ENCODE measurements at regions not wholly inside any gene's neighbourhood (a gene's known extent, or its start where the extent isn't known, plus 50 kb on each side); places are given as distances from the start of the nearest gene placed in this dataset.

GRCh38 chr15:87805117-87805820 is 451.3 kb downstream of the NTRK3 start:
- Histone ChIP-seq H3K4me1 (ENCODE audit: insufficient read depth) (no peaks in the 10 kb centered on the region), H3K4me3 (ENCODE audit: low read depth, low read length) (no peak overlapping the region), H3K36me3 (ENCODE audit: insufficient read depth) (no peaks in the 10 kb centered on the region), H3K27ac (ENCODE audit: low read depth) (no peak overlapping the region)
- DNase-seq (ENCODE audit: extremely low spot score): no peak
- WGBS: 51% methylated on average over 4 of the region's 4 CpGs

DNA sequence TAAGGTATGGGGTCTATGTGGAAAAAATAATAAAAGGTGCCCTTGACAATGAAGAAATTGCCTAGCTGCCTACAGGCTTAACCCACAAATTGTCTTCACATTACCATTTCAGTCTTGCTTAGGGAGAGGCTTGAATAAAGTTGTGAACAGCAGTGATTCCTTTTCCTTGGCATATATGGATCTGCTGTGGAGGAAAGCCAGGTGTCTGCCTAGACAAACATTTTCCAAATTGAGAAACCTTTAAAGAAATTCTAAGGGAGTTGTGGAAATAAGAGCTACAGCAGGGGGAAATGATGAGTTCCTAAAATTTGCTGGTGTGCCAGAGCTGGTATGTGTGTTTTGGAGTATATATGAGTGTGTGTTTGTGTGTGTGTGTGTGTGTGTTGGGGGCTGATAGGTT is 452.1 kb downstream of the NTRK3 start:
- H3K4me3 ChIP-seq (ENCODE audit: low read depth, low read length): no peak overlapping the region
- DNase-seq (ENCODE audit: extremely low spot score): no peak
- no peaks in the 10 kb centered on the region for H3K4me1 ChIP-seq (ENCODE audit: insufficient read depth)
- H3K27ac ChIP-seq (ENCODE audit: low read depth): no peak overlapping the region
- H3K36me3 ChIP-seq (ENCODE audit: insufficient read depth): no peaks in the 10 kb centered on the region

- no peak for DNase-seq (ENCODE audit: extremely low spot score)
- H3K4me1 ChIP-seq (ENCODE audit: insufficient read depth): no peaks in the 10 kb centered on the region
- H3K36me3 ChIP-seq (ENCODE audit: insufficient read depth): no peaks in the 10 kb centered on the region
- no peak overlapping the region for H3K27ac ChIP-seq (ENCODE audit: low read depth)
- WGBS: 52% methylated on average over 2 of the region's 2 CpGs
- H3K4me3 ChIP-seq (ENCODE audit: low read depth, low read length): no peak overlapping the region
These were observed 456.7 kb downstream of the NTRK3 start for GRCh38 chr15:87799838-87800237.

- Histone ChIP-seq H3K4me1 (ENCODE audit: insufficient read depth) (no peaks in the 10 kb centered on the region), H3K4me3 (ENCODE audit: low read depth, low read length) (no peak overlapping the region), H3K36me3 (ENCODE audit: insufficient read depth) (no peaks in the 10 kb centered on the region), H3K27ac (ENCODE audit: low read depth) (no peak overlapping the region)
- 89% methylated on average over 3 of the region's 3 CpGs for WGBS
- no peak for DNase-seq (ENCODE audit: extremely low spot score)
These were observed 457.1 kb downstream of the NTRK3 start for GRCh38 chr15:87799428-87799827.

- no peak for DNase-seq (ENCODE audit: extremely low spot score)
- 69% methylated on average over 4 of the region's 4 CpGs for WGBS
- no peak overlapping the region for H3K27ac ChIP-seq (ENCODE audit: low read depth)
- no peaks in the 10 kb centered on the region for H3K36me3 ChIP-seq (ENCODE audit: insufficient read depth)
- no peaks in the 10 kb centered on the region for H3K4me1 ChIP-seq (ENCODE audit: insufficient read depth)
- H3K4me3 ChIP-seq (ENCODE audit: low read depth, low read length): no peak overlapping the region
These were observed 462.8 kb downstream of the NTRK3 start for GRCh38 chr15:87793725-87794124.

GRCh38 chr15:87792250-87793040 is 464.1 kb downstream of the NTRK3 start:
- Histone ChIP-seq H3K36me3 (ENCODE audit: insufficient read depth) (no peaks in the 10 kb centered on the region), H3K4me1 (ENCODE audit: insufficient read depth) (no peaks in the 10 kb centered on the region), H3K27ac (ENCODE audit: low read depth) (no peak overlapping the region), H3K4me3 (ENCODE audit: low read depth, low read length) (no peak overlapping the region)
- 40% methylated on average over 6 of the region's 6 CpGs for WGBS
- DNase-seq (ENCODE audit: extremely low spot score): peak; percentile 13

GRCh38 chr15:87781959-87782625 is 474.4 kb downstream of the NTRK3 start:
- no peak overlapping the region for H3K4me3 ChIP-seq (ENCODE audit: low read depth, low read length)
- 51% methylated on average over 5 of the region's 5 CpGs for WGBS
- H3K36me3 ChIP-seq (ENCODE audit: insufficient read depth): no peaks in the 10 kb centered on the region
- DNase-seq (ENCODE audit: extremely low spot score): no peak
- H3K4me1 ChIP-seq (ENCODE audit: insufficient read depth): no peaks in the 10 kb centered on the region
- H3K27ac ChIP-seq (ENCODE audit: low read depth): no peak overlapping the region

DNA sequence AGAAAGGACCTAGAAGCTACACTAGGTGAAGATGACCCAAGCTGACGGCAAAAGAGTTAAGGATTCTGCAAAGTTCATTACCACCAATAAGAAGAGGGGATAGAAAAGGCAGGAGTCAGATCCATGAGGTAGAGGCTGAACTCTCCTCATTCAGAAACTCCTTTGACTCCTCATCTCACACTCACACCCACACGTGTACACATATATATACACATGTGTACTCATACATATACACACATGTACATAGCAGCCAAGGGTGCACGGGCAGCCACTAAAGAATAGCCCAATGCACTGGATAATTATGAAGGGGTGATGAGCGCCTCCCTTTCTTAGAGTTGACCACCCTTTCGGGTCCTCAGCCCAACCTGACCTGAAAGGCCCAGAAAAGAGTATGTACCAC is 476.8 kb downstream of the NTRK3 start:
- Histone ChIP-seq H3K4me1 (ENCODE audit: insufficient read depth) (no peaks in the 10 kb centered on the region), H3K36me3 (ENCODE audit: insufficient read depth) (no peaks in the 10 kb centered on the region), H3K27ac (ENCODE audit: low read depth) (no peak overlapping the region), H3K4me3 (ENCODE audit: low read depth, low read length) (no peak overlapping the region)
- WGBS: 95% methylated on average over 5 of the region's 5 CpGs
- DNase-seq (ENCODE audit: extremely low spot score): no peak

GRCh38 chr15:87778358-87778757 is 478.2 kb downstream of the NTRK3 start:
- H3K36me3 ChIP-seq (ENCODE audit: insufficient read depth): no peaks in the 10 kb centered on the region
- H3K4me3 ChIP-seq (ENCODE audit: low read depth, low read length): no peak overlapping the region
- H3K27ac ChIP-seq (ENCODE audit: low read depth): no peak overlapping the region
- WGBS: 86% methylated on average over 11 of the region's 11 CpGs
- no peak for DNase-seq (ENCODE audit: extremely low spot score)
- no peaks in the 10 kb centered on the region for H3K4me1 ChIP-seq (ENCODE audit: insufficient read depth)

GRCh38 chr15:87777054-87777561 is 479.4 kb downstream of the NTRK3 start:
- Histone ChIP-seq H3K4me3 (ENCODE audit: low read depth, low read length) (no peak overlapping the region), H3K4me1 (ENCODE audit: insufficient read depth) (no peaks in the 10 kb centered on the region), H3K36me3 (ENCODE audit: insufficient read depth) (no peaks in the 10 kb centered on the region), H3K27ac (ENCODE audit: low read depth) (no peak overlapping the region)
- 65% methylated on average over 3 of the region's 3 CpGs for WGBS
- no peak for DNase-seq (ENCODE audit: extremely low spot score)

DNA sequence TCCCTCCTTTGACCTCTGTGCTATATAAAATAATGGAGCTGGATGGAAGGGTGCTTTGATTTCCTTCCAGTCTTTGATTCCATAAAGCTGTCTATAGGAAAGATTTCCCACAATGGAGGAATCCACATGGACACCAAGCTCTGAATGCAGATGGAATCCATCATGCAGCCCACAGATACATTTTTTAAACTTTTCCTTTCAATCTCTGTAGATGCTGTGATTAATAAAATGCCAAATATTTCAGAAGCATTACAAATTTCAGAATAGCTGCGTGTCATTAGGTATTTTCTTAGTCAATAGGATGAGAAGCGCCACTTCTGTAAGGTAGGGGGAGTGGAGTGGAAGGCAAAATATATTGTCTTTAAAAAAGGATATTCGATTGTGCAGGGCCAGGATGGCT is 489.0 kb downstream of the NTRK3 start:
- Histone ChIP-seq H3K4me3 (ENCODE audit: low read depth, low read length) (no peak overlapping the region), H3K36me3 (ENCODE audit: insufficient read depth) (no peaks in the 10 kb centered on the region), H3K4me1 (ENCODE audit: insufficient read depth) (no peaks in the 10 kb centered on the region), H3K27ac (ENCODE audit: low read depth) (no peak overlapping the region)
- DNase-seq (ENCODE audit: extremely low spot score): no peak
- 90% methylated on average over 3 of the region's 3 CpGs for WGBS

DNA sequence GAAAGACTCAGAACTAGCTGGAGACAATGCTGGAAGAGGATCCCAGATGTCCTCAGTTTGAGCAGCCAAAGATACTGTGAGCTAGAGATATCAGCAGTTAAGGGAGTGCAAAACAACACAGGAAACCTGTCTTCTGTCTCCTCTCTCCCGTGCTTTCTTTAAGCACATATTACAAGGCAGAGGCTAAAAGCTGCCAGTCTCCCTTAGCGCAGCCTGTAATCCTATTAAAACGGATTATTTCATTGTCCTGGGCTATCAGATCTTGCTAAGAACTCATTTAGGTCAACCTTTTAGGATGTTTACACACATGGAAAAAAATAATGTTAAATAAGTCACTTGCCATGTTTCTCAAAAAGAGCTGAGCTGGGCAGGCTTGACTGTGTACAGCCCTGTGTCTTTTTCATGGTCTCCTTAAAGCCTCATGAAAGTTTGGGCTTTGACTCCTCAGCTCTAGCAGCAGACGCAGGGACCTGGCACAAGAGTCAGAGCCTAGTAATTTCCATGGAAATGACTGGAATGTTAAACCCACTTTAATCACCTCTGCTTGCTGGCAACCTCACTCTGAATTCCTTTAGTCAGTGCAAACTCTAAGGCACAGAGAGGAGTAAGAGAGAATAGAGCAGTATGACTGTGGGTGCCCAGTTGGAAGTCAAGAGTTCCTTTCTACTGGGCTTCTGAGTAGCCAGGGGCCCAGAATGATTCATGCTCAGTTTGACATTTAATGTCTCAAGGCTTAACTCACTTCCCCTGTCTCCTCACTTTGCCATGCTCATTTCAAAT is 491.9 kb downstream of the NTRK3 start:
- no peak for DNase-seq (ENCODE audit: extremely low spot score)
- Histone ChIP-seq H3K4me1 (ENCODE audit: insufficient read depth) (no peaks in the 10 kb centered on the region), H3K4me3 (ENCODE audit: low read depth, low read length) (no peak overlapping the region), H3K36me3 (ENCODE audit: insufficient read depth) (no peaks in the 10 kb centered on the region), H3K27ac (ENCODE audit: low read depth) (no peak overlapping the region)
- WGBS: 43% methylated on average over 4 of the region's 4 CpGs

GRCh38 chr15:87763837-87764236 is 492.7 kb downstream of the NTRK3 start:
- Histone ChIP-seq H3K4me3 (ENCODE audit: low read depth, low read length) (no peak overlapping the region), H3K36me3 (ENCODE audit: insufficient read depth) (no peaks in the 10 kb centered on the region), H3K4me1 (ENCODE audit: insufficient read depth) (no peaks in the 10 kb centered on the region), H3K27ac (ENCODE audit: low read depth) (no peak overlapping the region)
- DNase-seq (ENCODE audit: extremely low spot score): no peak
- WGBS: 92% methylated on average over 9 of the region's 9 CpGs
